ENCODE measurements at regions not wholly inside any gene's neighbourhood (a gene's known extent, or its start where the extent isn't known, plus 50 kb on each side); places are given as distances from the start of the nearest gene placed in this dataset.
A peak's percentile ranks its signal among the peaks of the same experiment; 100 is the strongest.
"Not testable (repeated sequence)": the region's sequence is repeated elsewhere in the genome, so short reads cannot be mapped to it uniquely, and the experiment has no call there.

DNA sequence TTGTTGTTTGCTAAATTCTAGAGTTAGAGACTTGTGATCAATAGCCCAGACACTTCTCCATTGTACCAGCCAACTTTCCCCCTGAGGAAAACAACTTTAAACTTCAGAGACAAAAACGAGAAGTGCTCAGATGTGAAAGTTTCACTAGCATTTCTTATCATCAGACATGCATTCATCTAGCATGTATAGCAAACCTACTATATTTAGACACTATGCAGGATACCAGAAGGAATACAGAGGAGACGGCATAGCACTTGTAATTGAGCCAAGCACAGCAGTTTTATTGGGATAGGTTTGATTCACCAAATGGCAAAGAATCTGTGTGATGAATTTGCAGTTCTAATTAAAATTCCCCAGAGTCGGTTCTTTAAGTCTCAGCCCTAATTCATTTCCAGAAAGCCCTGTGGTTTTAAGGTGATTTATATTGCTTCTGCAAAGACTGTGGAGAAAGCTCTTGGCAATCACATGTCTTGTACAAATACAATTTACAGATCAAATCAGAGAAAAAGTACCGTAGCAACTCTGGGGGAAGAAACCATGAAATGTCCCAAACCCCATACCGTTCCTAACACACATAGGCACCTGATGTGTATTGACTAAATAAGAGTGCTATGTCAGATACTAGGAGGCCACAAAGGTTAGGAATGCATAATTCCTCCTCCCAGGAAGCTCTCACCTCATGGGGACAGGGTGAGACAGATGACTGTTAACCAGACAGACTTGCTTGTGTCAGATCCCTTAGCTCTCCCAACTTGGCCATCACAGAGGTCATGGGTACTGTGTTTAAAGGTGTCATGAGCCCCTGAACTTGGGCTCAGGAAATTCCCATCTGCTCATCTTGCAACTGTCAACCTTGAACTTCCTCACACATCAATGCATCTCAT is 69.6 kb upstream of the KRAS start:
- peak; percentile 79 to 80 for ATAC-seq (replicated peaks in 1 of 2)
- no peaks in the 10 kb centered on the region for H3K9me3 Mint-ChIP-seq
- H3K27ac Mint-ChIP-seq = peak overlapping the region; percentile 20
- peaks cover 54% of the 10 kb centered on the region for H3K4me1 Mint-ChIP-seq (ENCODE audit: low read depth)
- H3K4me3 Mint-ChIP-seq = peak overlapping the region; percentile 64 to 65
- DNase-seq = peak; percentile 16 to 21
- H3K36me3 Mint-ChIP-seq (ENCODE audit: insufficient read depth in 2 of 2) = no peaks in the 10 kb centered on the region
- H3K27me3 Mint-ChIP-seq (ENCODE audit: low read depth) = peaks cover 7% of the 10 kb centered on the region

GRCh38 chr12:25319233-25319984 is 68.7 kb upstream of the KRAS start:
- peaks cover 54% of the 10 kb centered on the region for H3K4me1 Mint-ChIP-seq (ENCODE audit: low read depth)
- ATAC-seq (replicated peaks in 1 of 2) (no peak), DNase-seq (no peak)
- H3K27ac Mint-ChIP-seq = no peak overlapping the region
- H3K27me3 Mint-ChIP-seq (ENCODE audit: low read depth) = peaks cover 7% of the 10 kb centered on the region
- H3K36me3 Mint-ChIP-seq (ENCODE audit: insufficient read depth in 2 of 2) = no peaks in the 10 kb centered on the region
- peak overlapping the region; percentile 64 to 65 for H3K4me3 Mint-ChIP-seq
- H3K9me3 Mint-ChIP-seq = peaks cover 0 to 2% of the 10 kb centered on the region in 2 donors

DNA sequence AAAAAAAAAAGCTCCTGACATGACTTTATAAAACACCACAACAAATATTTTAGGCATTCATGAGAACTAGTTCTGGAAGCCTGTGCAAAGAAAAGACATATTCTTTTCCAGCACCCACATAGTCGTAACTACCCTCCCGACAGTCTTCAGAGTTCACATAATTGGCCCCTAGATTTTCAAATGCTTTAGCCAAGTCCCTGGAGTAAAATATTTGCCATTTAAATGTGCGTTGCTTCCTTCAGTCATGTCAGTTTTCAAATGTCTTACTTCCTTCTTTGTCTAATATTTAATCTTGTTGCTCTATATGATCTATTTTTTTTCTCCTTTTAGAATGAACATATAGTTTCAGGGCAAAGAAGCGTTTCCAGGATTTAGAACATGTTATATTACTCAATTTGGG is 66.8 kb upstream of the KRAS start:
- H3K4me3 Mint-ChIP-seq = no peak overlapping the region
- ATAC-seq (replicated peaks in 1 of 2) = no peak
- H3K4me1 Mint-ChIP-seq (ENCODE audit: low read depth) = peaks cover 37% of the 10 kb centered on the region
- H3K36me3 Mint-ChIP-seq (ENCODE audit: insufficient read depth in 2 of 2) = no peaks in the 10 kb centered on the region
- peaks cover 1 to 2% of the 10 kb centered on the region in 2 donors for H3K9me3 Mint-ChIP-seq
- H3K27me3 Mint-ChIP-seq (ENCODE audit: low read depth) = peaks cover 7% of the 10 kb centered on the region
- no peak for DNase-seq
- no peak overlapping the region for H3K27ac Mint-ChIP-seq

GRCh38 chr12:25315388-25315787 is 64.7 kb upstream of the KRAS start:
- Mint-ChIP-seq H3K4me3 (no peak overlapping the region), H3K9me3 (peaks cover 1 to 7% of the 10 kb centered on the region in 2 donors), H3K36me3 (ENCODE audit: insufficient read depth in 2 of 2) (no peaks in the 10 kb centered on the region), H3K27ac (no peak overlapping the region), H3K27me3 (ENCODE audit: low read depth) (peaks cover 7% of the 10 kb centered on the region), H3K4me1 (ENCODE audit: low read depth) (peaks cover 15% of the 10 kb centered on the region)
- ATAC-seq (replicated peaks in 1 of 2) = no peak
- DNase-seq = no peak

DNA sequence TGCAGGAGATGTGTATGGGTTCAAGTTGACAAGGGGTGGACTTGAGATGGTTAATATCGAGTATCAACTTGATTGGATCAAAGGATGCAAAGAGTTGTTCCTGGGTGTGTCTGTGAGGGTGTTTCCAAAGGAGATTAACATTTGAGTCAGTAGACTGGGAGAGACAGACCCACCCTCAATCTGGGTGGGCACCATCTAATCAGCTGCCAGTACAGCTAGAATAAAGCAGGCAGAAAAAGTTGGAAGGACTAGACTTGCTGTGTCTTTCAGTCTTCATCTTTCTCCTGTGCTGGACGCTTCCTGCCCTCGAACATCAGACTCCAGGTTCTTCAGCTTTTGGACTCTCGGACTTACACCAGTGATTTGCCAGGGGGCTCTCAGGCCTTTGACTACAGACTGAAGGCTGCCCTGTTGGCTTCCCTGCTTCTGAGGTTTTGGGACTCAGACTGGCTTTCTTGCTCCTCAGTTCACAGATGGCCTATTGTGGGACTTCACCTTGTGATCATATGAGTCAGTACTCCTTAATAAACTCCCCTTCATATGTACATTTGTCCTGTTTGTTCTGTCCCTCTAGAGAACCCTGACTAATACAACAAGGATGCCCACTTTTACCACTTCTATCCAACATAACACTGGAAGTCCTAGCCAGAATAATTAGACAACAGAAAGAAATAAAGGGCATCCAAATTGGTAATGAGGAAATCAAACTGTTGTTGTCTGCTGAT is 62.7 kb upstream of the KRAS start:
- H3K27me3 Mint-ChIP-seq (ENCODE audit: low read depth); H3K9me3 Mint-ChIP-seq; ATAC-seq (replicated peaks in 1 of 2); DNase-seq; H3K4me3 Mint-ChIP-seq; H3K27ac Mint-ChIP-seq; H3K36me3 Mint-ChIP-seq (ENCODE audit: insufficient read depth in 2 of 2); H3K4me1 Mint-ChIP-seq (ENCODE audit: low read depth): not testable (repeated sequence)

- Mint-ChIP-seq H3K27ac (no peak overlapping the region), H3K4me1 (ENCODE audit: low read depth) (no peaks in the 10 kb centered on the region), H3K36me3 (ENCODE audit: insufficient read depth in 2 of 2) (no peaks in the 10 kb centered on the region), H3K4me3 (no peak overlapping the region), H3K27me3 (ENCODE audit: low read depth) (no peaks in the 10 kb centered on the region), H3K9me3 (peaks cover 1 to 7% of the 10 kb centered on the region in 2 donors)
- no peak for ATAC-seq (replicated peaks in 1 of 2)
- DNase-seq = no peak
Measured at GRCh38 chr12:25311506-25311905, 60.8 kb upstream of the KRAS start.

DNA sequence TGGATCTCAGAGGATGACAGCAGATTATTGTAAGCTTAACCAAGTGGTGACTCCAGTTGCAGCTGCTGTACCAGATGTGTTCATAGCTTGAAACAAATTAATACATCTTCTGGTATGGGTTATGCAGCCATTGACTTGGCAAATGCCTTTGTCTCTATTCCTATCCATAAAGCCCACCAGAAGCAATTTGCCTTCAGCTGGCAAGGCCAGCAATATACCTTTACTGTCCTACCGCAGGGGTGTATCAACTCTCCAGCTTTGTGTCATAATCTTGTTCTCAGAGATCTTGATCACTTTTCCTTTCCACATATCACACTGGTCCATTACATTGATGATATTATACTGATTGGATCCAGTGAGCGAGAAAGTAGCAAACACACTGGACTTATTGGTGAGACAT is 59.3 kb upstream of the KRAS start:
- not testable (repeated sequence) for DNase-seq; H3K27me3 Mint-ChIP-seq (ENCODE audit: low read depth); H3K27ac Mint-ChIP-seq; H3K4me3 Mint-ChIP-seq; H3K9me3 Mint-ChIP-seq; ATAC-seq (replicated peaks in 1 of 2); H3K4me1 Mint-ChIP-seq (ENCODE audit: low read depth); H3K36me3 Mint-ChIP-seq (ENCODE audit: insufficient read depth in 2 of 2)

- ATAC-seq (replicated peaks in 1 of 2) (no peak), DNase-seq (no peak)
- H3K36me3 Mint-ChIP-seq (ENCODE audit: insufficient read depth in 2 of 2) = no peaks in the 10 kb centered on the region
- peaks cover 0 to 7% of the 10 kb centered on the region in 2 donors for H3K9me3 Mint-ChIP-seq
- no peak overlapping the region for H3K4me3 Mint-ChIP-seq
- no peaks in the 10 kb centered on the region for H3K4me1 Mint-ChIP-seq (ENCODE audit: low read depth)
- H3K27me3 Mint-ChIP-seq (ENCODE audit: low read depth) = peaks cover 6% of the 10 kb centered on the region
- no peak overlapping the region for H3K27ac Mint-ChIP-seq
Measured at GRCh38 chr12:25308756-25309155, 58.0 kb upstream of the KRAS start.

- H3K4me3 Mint-ChIP-seq = no peak overlapping the region
- no peak overlapping the region for H3K27ac Mint-ChIP-seq
- H3K27me3 Mint-ChIP-seq (ENCODE audit: low read depth) = peaks cover 6% of the 10 kb centered on the region
- H3K4me1 Mint-ChIP-seq (ENCODE audit: low read depth) = no peaks in the 10 kb centered on the region
- no peaks in the 10 kb centered on the region for H3K36me3 Mint-ChIP-seq (ENCODE audit: insufficient read depth in 2 of 2)
- ATAC-seq (replicated peaks in 1 of 2) = no peak
- H3K9me3 Mint-ChIP-seq = peaks cover 0 to 7% of the 10 kb centered on the region in 2 donors
- no peak for DNase-seq
Measured at GRCh38 chr12:25307818-25308217, 57.1 kb upstream of the KRAS start.

- H3K9me3 Mint-ChIP-seq = peaks cover 0 to 3% of the 10 kb centered on the region in 2 donors
- no peaks in the 10 kb centered on the region for H3K4me1 Mint-ChIP-seq (ENCODE audit: low read depth)
- H3K4me3 Mint-ChIP-seq = no peak overlapping the region
- H3K27ac Mint-ChIP-seq = no peak overlapping the region
- peaks cover 16% of the 10 kb centered on the region for H3K27me3 Mint-ChIP-seq (ENCODE audit: low read depth)
- no peaks in the 10 kb centered on the region for H3K36me3 Mint-ChIP-seq (ENCODE audit: insufficient read depth in 2 of 2)
- DNase-seq (no peak), ATAC-seq (replicated peaks in 1 of 2) (no peak)
Measured at GRCh38 chr12:25301798-25302197, 51.1 kb upstream of the KRAS start.

Measured in activated T-cell treated with anti-CD3 and anti-CD28 coated beads, Interleukin-2, amount 50 U/mL, for 72 hours (primary cell).